CD4-positive, alpha-beta T cell treated with Interleukin-21 for 1 hour (primary cell): ENCODE measurements at regions not wholly inside any gene's neighbourhood (a gene's known extent, or its start where the extent isn't known, plus 50 kb on each side); places are given as distances from the start of the nearest gene placed in this dataset.
"Not testable (repeated sequence)": the region's sequence is repeated elsewhere in the genome, so short reads cannot be mapped to it uniquely, and the experiment has no call there.

Experiments
- DNase-seq: peaks from one replicate; pipeline ENCODE4 v3.0.0-alpha.2; 2020

DNA sequence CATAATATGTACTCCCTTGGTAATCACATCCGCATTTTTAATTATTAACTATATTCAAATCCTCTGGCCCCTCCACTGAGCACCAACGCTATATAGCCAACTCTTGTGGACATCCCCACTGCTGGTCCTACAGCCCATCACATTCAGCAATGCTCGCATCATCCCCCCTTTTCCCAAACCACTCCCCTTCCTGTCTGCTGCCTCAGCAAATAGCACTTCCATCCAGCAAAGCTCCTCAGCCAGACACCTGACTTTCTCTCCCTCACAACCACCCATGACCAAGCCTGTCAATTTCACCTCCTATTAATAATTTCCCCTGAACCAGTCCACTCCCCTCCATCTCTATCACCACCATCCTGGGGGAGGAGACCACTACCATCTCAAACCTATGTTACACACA is 65.5 kb upstream of the KIF2A start:
- DNase-seq, result not testable (repeated sequence)

GRCh38 chr5:62242000-62242399 is 64.0 kb upstream of the KIF2A start:
- not testable (repeated sequence) for DNase-seq

GRCh38 chr5:62243046-62243445 is 63.0 kb upstream of the KIF2A start:
- not testable (repeated sequence) for DNase-seq

- DNase-seq, result not testable (repeated sequence)
Observed at GRCh38 chr5:62248192-62248591, 57.8 kb upstream of the KIF2A start.

GRCh38 chr5:62250085-62250484 is 55.9 kb upstream of the KIF2A start:
- DNase-seq, result not testable (repeated sequence)

DNA sequence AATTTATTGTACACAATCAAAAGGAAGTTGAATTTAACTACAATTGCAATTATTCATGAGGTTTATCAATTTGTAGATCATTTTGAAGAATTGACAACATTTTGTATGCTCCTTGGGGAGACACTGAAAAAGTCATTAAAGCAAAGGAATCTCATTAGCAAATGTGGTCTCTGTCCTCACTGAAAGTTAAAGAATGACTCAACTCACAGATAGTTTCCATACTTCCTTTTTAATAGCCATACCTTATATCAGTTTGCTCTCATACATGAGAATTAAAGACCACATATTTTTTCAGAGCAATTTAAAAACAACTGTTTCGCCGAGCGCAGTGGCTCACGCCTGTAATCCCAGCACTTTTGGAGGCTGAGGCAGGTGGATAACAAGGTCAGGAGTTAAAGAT is 55.1 kb upstream of the KIF2A start:
- DNase-seq, result not testable (repeated sequence)

DNA sequence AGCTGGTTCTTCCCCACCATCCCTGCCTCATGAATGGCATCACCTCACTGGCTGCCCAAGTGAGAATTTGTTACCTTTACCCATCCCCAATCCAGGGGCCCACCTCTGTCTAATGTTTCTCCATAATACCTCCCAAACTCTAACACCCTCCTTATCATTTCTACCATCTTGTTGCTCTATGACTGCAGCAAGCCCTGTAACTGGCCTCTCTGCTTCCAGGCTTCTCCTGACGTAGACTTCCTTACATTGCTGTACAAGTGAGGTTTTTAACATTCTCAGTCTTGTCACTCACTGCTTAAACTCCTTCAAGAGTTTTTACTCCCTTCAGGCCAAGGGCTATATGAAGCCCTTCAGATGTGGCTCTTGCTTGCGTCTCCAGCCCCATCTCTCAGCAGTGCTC is 53.5 kb upstream of the KIF2A start:
- DNase-seq, result not testable (repeated sequence)

DNA sequence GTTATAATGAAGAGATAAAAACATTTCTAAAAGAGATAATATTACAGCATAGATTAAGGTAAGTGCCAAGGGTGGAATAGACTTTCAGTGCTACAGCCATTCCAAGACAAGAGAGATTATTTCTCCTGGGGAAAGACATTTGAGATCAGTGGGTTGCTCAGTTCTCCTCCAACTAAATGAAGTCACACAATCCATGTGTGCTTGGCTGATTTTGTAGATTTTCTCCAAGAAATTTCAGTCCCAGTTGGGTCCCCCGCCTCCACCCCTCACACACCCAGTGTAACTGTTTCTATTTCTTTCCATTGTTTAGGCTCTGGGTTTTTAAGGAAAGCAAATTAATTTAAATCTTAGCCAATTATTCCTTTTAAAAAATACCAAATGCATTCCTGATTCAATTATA is 50.5 kb upstream of the KIF2A start:
- DNase-seq, result not testable (repeated sequence)

- peak; percentile 34 for DNase-seq
Observed at GRCh38 chr5:62256161-62257019, 49.6 kb upstream of the KIF2A start.
